Coronary artery (tissue), 2 donors: ENCODE measurements at regions not wholly inside any gene's neighbourhood (a gene's known extent, or its start where the extent isn't known, plus 50 kb on each side); places are given as distances from the start of the nearest gene placed in this dataset.

Experiments used
- DNase-seq: peaks from one replicate; pipeline ENCODE4 v3.0.0-alpha.2; 2017; ENCODE audit warnings: low spot score
- H3K27ac ChIP-seq, 2 donors: fragments of 200-600 bp; sonication (generic); one replicate each; pipeline ENCODE4 v1.5.1; 2016 to 2019
- H3K4me3 ChIP-seq: fragments of 200-600 bp; sonication (generic); 2 replicates; pipeline ENCODE4 v1.5.1; 2016; ENCODE audit warnings: mild to moderate bottlenecking, moderate library complexity
- CTCF ChIP-seq: fragments of 200-600 bp; sonication (generic); IDR thresholded peaks from one replicate; pipeline ENCODE4 v1.5.1; 2019; ENCODE audit warnings: antibody characterized with exemption

DNA sequence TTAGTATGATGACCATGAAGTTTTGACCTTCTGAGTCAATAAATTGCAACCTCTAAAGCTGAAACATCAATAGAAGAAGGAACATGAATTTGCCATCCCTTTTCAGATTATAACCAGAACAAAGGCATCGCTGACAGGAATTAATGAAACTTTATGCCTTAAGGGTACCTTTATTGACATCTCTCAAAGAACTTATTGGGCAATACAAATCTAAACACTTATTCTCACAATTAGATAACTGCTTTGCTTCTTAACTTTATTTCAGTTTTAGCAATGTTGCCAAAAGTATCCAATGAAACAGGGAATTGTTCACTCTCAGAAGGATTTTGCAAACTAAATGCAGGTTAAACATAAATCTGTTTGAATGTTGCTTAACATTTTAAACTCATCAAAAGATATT is 116.0 kb downstream of the ELAPOR2 start:
- no peak overlapping the region for H3K4me3 ChIP-seq

DNA sequence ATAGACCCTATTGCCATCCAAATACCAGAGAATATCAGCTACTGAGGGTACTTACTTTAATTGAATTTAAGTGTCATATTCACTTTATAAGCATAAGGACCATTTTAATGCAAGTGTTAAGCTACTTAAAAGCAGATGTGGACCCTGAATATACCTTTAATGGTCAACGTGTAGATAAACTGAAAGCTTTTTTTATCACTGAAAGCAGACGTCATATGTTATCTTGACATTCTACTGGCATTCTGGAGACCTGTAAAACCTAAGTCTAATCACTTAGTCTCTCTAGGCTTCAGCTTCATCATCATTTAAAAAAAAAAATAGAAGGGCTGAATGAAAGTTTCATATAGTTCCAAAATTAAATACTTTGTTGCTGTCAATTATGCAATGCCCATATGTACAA is 116.5 kb downstream of the ELAPOR2 start:
- no peak for DNase-seq
- Histone ChIP-seq H3K27ac (no peak overlapping the region), H3K4me3 (no peak overlapping the region)
- TF ChIP-seq CTCF, result no peak

More for the DNA sequence above, 116.0 kb downstream of the ELAPOR2 start:
- no peak for TF ChIP-seq CTCF
- no peak overlapping the region for H3K27ac ChIP-seq
- no peak for DNase-seq

GRCh38 chr7:86942081-86942480 is 117.4 kb downstream of the ELAPOR2 start:
- Histone ChIP-seq H3K4me3 (no peak overlapping the region), H3K27ac (no peak overlapping the region)
- TF ChIP-seq CTCF, result no peak
- no peak for DNase-seq

DNA sequence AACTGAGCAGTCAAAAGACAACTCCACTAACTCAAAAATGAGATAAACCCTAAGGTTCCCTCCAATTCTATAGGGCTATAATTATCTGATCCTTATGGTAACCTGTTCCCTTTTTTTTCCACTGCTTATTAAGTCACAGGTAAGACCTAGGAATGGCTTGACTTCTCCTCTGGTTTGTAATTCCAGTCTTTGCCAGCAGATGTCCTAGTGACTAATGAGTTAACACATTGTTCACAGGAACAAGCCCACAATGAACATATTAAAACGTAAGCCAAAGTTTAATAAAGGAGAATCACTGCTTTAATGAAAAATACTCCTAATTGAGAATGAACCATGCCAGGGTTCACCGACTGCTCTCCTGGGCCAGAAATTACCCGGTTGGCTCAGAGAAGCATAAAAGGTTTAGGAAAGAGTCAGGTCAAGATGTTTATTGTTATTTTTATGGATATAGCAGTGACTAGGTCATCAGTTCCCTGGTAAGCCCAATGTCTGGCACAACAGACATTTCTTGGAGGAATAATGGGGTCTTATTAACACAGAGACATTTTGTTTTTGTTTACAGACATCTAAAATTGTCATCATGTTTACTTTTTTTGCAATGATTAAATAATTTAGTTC is 120.1 kb downstream of the ELAPOR2 start:
- TF ChIP-seq CTCF, result peak; percentile 34
- no peak overlapping the region for H3K4me3 ChIP-seq
- no peak overlapping the region for H3K27ac ChIP-seq
- no peak for DNase-seq

DNA sequence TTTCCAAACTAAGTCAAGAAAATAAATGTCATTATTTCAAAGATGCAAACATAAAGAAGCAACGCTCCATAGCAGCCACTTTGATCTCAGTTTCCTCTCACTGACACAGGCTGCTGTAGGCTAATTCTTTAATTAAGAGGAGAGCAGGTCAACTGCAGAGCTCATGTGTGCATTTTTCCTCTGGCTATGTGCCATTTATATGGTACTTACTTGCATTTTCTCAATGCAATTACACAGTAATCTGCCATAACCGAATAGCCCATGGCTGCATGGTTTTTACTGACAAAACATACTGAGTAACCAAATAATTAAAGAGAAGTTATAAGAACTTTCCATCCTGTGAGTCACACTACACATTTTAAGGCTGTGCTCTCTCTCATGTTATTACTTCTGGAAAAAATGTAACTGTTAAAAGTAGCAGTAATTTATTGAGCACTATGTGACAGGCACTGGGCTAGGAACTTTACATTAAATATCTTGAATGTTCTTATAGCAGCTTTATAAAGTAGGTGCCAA is 122.0 kb downstream of the ELAPOR2 start:
- no peak for TF ChIP-seq CTCF
- H3K27ac ChIP-seq, result no peak overlapping the region

DNA sequence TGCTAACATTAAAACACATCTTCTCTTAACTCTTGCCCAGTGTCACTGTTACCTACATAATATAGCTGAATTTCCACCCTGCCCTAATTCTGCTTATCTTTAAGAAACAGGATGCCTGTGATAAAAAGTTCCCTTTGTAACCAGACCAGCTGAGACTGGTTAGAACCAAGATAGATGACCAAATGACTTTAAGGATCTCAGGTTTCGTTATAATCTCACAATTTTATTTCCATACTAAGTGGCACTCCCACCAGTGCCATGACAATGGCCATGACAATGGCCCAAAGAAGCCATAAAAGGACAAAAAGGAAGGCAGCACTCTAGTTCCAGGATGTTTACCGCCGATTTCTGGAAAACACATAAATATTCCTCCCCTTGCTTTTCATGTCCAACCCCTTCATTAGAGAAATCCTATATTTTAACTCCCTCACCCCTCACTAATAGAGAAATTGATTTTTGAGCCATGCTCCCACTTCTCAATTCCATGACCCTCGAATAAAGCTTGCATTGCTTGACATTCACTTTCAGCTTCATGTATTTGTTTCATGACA is 126.1 kb downstream of the ELAPOR2 start:
- no peak overlapping the region for H3K27ac ChIP-seq
- H3K4me3 ChIP-seq, result no peak overlapping the region
- no peak for TF ChIP-seq CTCF
- no peak for DNase-seq

More for the DNA sequence above, 122.0 kb downstream of the ELAPOR2 start:
- no peak overlapping the region for H3K4me3 ChIP-seq
- no peak for DNase-seq

GRCh38 chr7:86932038-86932512 is 127.4 kb downstream of the ELAPOR2 start:
- no peak for TF ChIP-seq CTCF
- peak overlapping the region; percentile 38 to 66 for H3K27ac ChIP-seq
- DNase-seq, result no peak
- H3K4me3 ChIP-seq, result no peak overlapping the region
